ENCODE measurements at regions not wholly inside any gene's neighbourhood (a gene's known extent, or its start where the extent isn't known, plus 50 kb on each side); places are given as distances from the start of the nearest gene placed in this dataset.

DNA sequence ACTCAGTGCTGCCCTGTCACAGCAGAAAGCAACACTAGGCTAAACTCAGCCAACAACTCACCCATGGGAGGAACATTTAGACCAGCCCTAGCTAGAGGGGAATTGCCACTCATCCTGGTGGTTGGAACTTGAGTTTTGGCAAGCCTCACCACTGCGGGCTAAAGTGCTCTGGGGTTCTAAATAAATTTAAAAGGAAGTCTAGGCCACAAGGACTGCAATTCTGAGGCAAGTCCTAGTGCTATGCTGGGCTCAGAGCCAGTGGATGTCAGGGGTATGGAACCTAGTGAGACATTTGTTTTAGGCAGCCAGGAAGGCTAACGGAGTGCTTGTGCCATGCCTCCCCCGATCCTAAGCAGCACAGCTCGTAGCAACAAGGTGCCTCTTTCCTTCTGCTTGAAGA lies 78.0 kb downstream of the RGS13 start:
- Mint-ChIP-seq H3K36me3 (peaks cover 4% of the 10 kb centered on the region), H3K9me3 (peaks cover 13 to 29% (median 14%) of the 10 kb centered on the region in 3 donors), H3K4me1 (no peaks in the 10 kb centered on the region), H3K27ac (no peak overlapping the region), H3K4me3 (no peak overlapping the region), H3K27me3 (peaks cover 6 to 9% of the 10 kb centered on the region in 2 donors)
- ATAC-seq (replicated peaks in 1 of 4), result no peak
- Histone ChIP-seq H3K27me3 (replicated peaks in 1 of 2; ENCODE audit: control insufficient read depth in 2 of 2, extremely low read depth in 1 of 2, insufficient read depth in 2 of 2, low read length in 1 of 2) (peaks cover 0 to 7% of the 10 kb centered on the region in 2 experiments), H3K27ac (ENCODE audit: low read length) (no peak overlapping the region), H3K4me1 (ENCODE audit: control insufficient read depth in 1 of 2, extremely low read depth in 1 of 2, insufficient read depth in 2 of 2, low read length in 2 of 2) (no peaks in the 10 kb centered on the region), H3K36me3 (ENCODE audit: control insufficient read depth in 2 of 2, extremely low read depth in 1 of 2, insufficient read depth in 1 of 2, low read length in 1 of 2) (no peaks in the 10 kb centered on the region), H3K9me3 (no peaks in the 10 kb centered on the region), H3K4me3 (ENCODE audit: control insufficient read depth in 1 of 2, extremely low read depth in 1 of 2, low read length in 1 of 2) (no peak overlapping the region)
- ChIA-PET CTCF (no interaction called here), POLR2A (interaction anchor here in 1 of 2 donors (0.6 kb wide), 1 partner anchor 604 kb away, joined by 4 read pairs; no protein-coding TSS in a partner anchor)
- 100% methylated on average over 3 of the region's 4 CpGs for WGBS (ENCODE audit: insufficient coverage)
- DNase-seq, result no peak

- Mint-ChIP-seq H3K36me3 (no peaks in the 10 kb centered on the region), H3K4me1 (no peaks in the 10 kb centered on the region), H3K4me3 (no peak overlapping the region), H3K27me3 (peaks cover 0 to 4% of the 10 kb centered on the region in 2 donors), H3K9me3 (peaks cover 6 to 11% (median 8%) of the 10 kb centered on the region in 3 donors), H3K27ac (no peak overlapping the region)
- no peaks in the 10 kb centered on the region for H3K36me3 ChIP-seq (ENCODE audit: control insufficient read depth in 2 of 2, extremely low read depth in 1 of 2, insufficient read depth in 1 of 2, low read length in 1 of 2)
- ATAC-seq (replicated peaks in 1 of 4) (no peak), DNase-seq (no peak)
- H3K4me3 ChIP-seq (ENCODE audit: control insufficient read depth in 1 of 2, extremely low read depth in 1 of 2, low read length in 1 of 2), result no peak overlapping the region
- H3K9me3 ChIP-seq, result no peaks in the 10 kb centered on the region
- ChIA-PET CTCF (interaction anchor here in 1 of 2 donors (0.7 kb wide), 1 partner anchor 83 kb away, joined by 3 read pairs; no protein-coding TSS in a partner anchor), POLR2A (no interaction called here)
- 82% methylated on average over 1 of the region's 4 CpGs for WGBS (ENCODE audit: insufficient coverage)
- H3K27ac ChIP-seq (ENCODE audit: low read length), result no peak overlapping the region
- H3K4me1 ChIP-seq (ENCODE audit: control insufficient read depth in 1 of 2, extremely low read depth in 1 of 2, insufficient read depth in 2 of 2, low read length in 2 of 2), result no peaks in the 10 kb centered on the region
- peaks cover 0 to 2% of the 10 kb centered on the region in 2 experiments for H3K27me3 ChIP-seq (replicated peaks in 1 of 2; ENCODE audit: control insufficient read depth in 2 of 2, extremely low read depth in 1 of 2, insufficient read depth in 2 of 2, low read length in 1 of 2)
These were observed 84.2 kb upstream of the RGS2 start for GRCh38 chr1:192724670-192725069.

DNA sequence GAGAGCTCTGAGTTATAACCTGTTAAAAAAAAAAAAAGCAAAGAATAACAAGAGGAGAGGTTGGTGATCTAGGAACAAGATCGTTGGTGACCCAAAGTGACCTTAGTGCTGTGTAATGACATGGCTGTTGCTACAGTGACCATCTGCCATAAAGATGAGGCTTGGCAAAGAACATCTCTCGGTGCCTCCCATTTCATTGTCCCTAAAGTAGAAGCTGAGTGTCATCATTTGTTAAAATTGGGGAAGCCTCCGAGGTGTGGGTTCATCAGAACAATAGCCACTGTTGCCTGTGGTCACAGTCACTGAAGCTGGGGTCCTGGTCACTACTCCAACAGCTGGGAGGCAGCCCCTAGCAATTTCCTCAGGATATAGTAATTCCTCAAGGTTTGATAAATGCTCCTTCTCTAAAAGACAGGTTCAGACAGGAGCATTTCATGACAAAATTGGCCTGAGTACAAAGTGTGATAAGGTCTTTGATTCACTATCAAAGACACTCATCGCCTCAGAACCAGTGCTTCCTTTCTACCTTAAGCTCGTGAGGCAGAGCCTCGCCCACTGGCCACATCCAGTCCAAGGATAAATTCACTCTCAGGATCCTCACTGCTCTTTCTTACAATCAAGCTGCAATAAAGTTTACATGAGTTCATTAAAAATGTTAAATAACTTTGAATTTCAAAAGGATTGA lies 81.9 kb upstream of the RGS2 start:
- H3K4me1 Mint-ChIP-seq, result no peaks in the 10 kb centered on the region
- H3K27ac Mint-ChIP-seq, result no peak overlapping the region
- no peaks in the 10 kb centered on the region for H3K9me3 Mint-ChIP-seq
- WGBS (ENCODE audit: insufficient coverage), result 83% methylated on average over 2 of the region's 6 CpGs
- no peak for ATAC-seq (replicated peaks in 1 of 4)
- Histone ChIP-seq H3K27me3 (replicated peaks in 1 of 2; ENCODE audit: control insufficient read depth in 2 of 2, extremely low read depth in 1 of 2, insufficient read depth in 2 of 2, low read length in 1 of 2) (peaks cover 0 to 2% of the 10 kb centered on the region in 2 experiments), H3K4me3 (ENCODE audit: control insufficient read depth in 1 of 2, extremely low read depth in 1 of 2, low read length in 1 of 2) (no peak overlapping the region), H3K27ac (ENCODE audit: low read length) (no peak overlapping the region), H3K9me3 (no peaks in the 10 kb centered on the region), H3K4me1 (ENCODE audit: control insufficient read depth in 1 of 2, extremely low read depth in 1 of 2, insufficient read depth in 2 of 2, low read length in 2 of 2) (no peaks in the 10 kb centered on the region), H3K36me3 (ENCODE audit: control insufficient read depth in 2 of 2, extremely low read depth in 1 of 2, insufficient read depth in 1 of 2, low read length in 1 of 2) (no peaks in the 10 kb centered on the region)
- H3K27me3 Mint-ChIP-seq, result peaks cover 0 to 3% of the 10 kb centered on the region in 2 donors
- POLR2A ChIA-PET, result no interaction called here
- H3K4me3 Mint-ChIP-seq, result no peak overlapping the region
- H3K36me3 Mint-ChIP-seq, result no peaks in the 10 kb centered on the region
- no peak for DNase-seq
- CTCF ChIA-PET, result interaction anchor here in 1 of 2 donors (0.6 kb wide), 1 partner anchor 51 kb away, joined by 3 read pairs; no protein-coding TSS in a partner anchor

- no peak overlapping the region for H3K4me3 ChIP-seq (ENCODE audit: control insufficient read depth in 1 of 2, extremely low read depth in 1 of 2, low read length in 1 of 2)
- H3K4me1 Mint-ChIP-seq, result no peaks in the 10 kb centered on the region
- DNase-seq, result no peak
- no peaks in the 10 kb centered on the region for H3K27me3 ChIP-seq (replicated peaks in 1 of 2; ENCODE audit: control insufficient read depth in 2 of 2, extremely low read depth in 1 of 2, insufficient read depth in 2 of 2, low read length in 1 of 2)
- H3K36me3 Mint-ChIP-seq, result no peaks in the 10 kb centered on the region
- CTCF ChIA-PET, result no interaction called here
- no peaks in the 10 kb centered on the region for H3K9me3 Mint-ChIP-seq
- H3K4me1 ChIP-seq (ENCODE audit: control insufficient read depth in 1 of 2, extremely low read depth in 1 of 2, insufficient read depth in 2 of 2, low read length in 2 of 2), result no peaks in the 10 kb centered on the region
- H3K27ac ChIP-seq (ENCODE audit: low read length), result no peak overlapping the region
- no peak for ATAC-seq (replicated peaks in 1 of 4)
- H3K27me3 Mint-ChIP-seq, result no peaks in the 10 kb centered on the region
- H3K36me3 ChIP-seq (ENCODE audit: control insufficient read depth in 2 of 2, extremely low read depth in 1 of 2, insufficient read depth in 1 of 2, low read length in 1 of 2), result no peaks in the 10 kb centered on the region
- no peak overlapping the region for H3K27ac Mint-ChIP-seq
- POLR2A ChIA-PET, result interaction anchor here in 1 of 2 donors (0.7 kb wide), 1 partner anchor 1407 kb away, joined by 3 read pairs; no protein-coding TSS in a partner anchor
- H3K9me3 ChIP-seq, result no peaks in the 10 kb centered on the region
- no peak overlapping the region for H3K4me3 Mint-ChIP-seq
These were observed 79.3 kb upstream of the RGS2 start for GRCh38 chr1:192729500-192729899.

DNA sequence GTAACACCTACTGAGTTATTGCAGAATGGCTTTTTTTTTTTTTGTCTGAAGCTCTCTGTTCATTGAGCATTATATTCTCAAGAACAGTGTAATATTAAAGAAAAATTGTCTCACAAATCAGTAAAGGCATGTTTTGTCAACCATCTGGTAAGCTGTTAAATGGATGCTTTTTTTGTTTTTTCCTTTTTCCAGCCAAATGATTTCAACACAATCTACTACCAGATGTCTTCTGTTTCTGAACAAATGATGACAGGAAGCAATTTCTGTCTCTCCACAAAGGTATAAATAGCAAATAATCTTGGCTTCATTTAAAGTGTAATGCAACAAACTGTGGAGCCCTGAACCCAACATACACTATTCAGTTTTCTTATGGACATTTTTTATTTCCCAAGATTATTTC lies 78.6 kb upstream of the RGS2 start:
- ChIA-PET POLR2A (interaction anchor here in 1 of 2 donors (0.7 kb wide), 1 partner anchor 272 kb away, joined by 3 read pairs; no protein-coding TSS in a partner anchor), CTCF (interaction anchor here in 1 of 2 donors (0.7 kb wide), 1 partner anchor 11 kb away, joined by 4 read pairs; no protein-coding TSS in a partner anchor)
- H3K36me3 ChIP-seq (ENCODE audit: control insufficient read depth in 2 of 2, extremely low read depth in 1 of 2, insufficient read depth in 1 of 2, low read length in 1 of 2), result no peaks in the 10 kb centered on the region
- no peaks in the 10 kb centered on the region for H3K27me3 Mint-ChIP-seq
- no peak overlapping the region for H3K27ac Mint-ChIP-seq
- ATAC-seq (replicated peaks in 1 of 4) (no peak), DNase-seq (no peak)
- H3K4me1 Mint-ChIP-seq, result no peaks in the 10 kb centered on the region
- no peak overlapping the region for H3K27ac ChIP-seq (ENCODE audit: low read length)
- no peaks in the 10 kb centered on the region for H3K9me3 Mint-ChIP-seq
- H3K4me3 ChIP-seq (ENCODE audit: control insufficient read depth in 1 of 2, extremely low read depth in 1 of 2, low read length in 1 of 2), result no peak overlapping the region
- H3K4me3 Mint-ChIP-seq, result no peak overlapping the region
- no peaks in the 10 kb centered on the region for H3K27me3 ChIP-seq (replicated peaks in 1 of 2; ENCODE audit: control insufficient read depth in 2 of 2, extremely low read depth in 1 of 2, insufficient read depth in 2 of 2, low read length in 1 of 2)
- no peaks in the 10 kb centered on the region for H3K9me3 ChIP-seq
- H3K4me1 ChIP-seq (ENCODE audit: control insufficient read depth in 1 of 2, extremely low read depth in 1 of 2, insufficient read depth in 2 of 2, low read length in 2 of 2), result no peaks in the 10 kb centered on the region
- H3K36me3 Mint-ChIP-seq, result no peaks in the 10 kb centered on the region

DNA sequence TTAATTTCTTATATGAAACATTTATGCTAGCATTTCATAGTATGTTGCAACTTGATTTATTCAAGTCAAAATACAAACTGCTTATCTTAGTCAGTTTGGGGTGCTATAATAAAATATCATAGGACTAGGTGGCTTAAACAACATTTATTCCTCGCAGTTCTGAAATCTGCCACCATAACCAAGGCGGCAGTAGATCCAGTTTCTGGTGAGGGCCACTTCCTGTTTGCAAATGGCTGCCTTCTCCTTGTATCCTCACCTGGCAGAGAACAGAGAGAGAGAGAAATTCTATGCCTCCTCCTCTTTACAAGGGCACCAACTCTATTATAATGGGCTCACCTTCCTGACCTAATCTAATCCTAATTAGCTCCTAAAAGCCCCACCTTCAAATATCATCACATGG lies 76.1 kb upstream of the RGS2 start:
- H3K27ac ChIP-seq (ENCODE audit: low read length), result no peak overlapping the region
- Mint-ChIP-seq H3K9me3 (no peaks in the 10 kb centered on the region), H3K27me3 (peaks cover 0 to 4% of the 10 kb centered on the region in 2 donors), H3K4me1 (no peaks in the 10 kb centered on the region), H3K27ac (no peak overlapping the region), H3K36me3 (no peaks in the 10 kb centered on the region), H3K4me3 (no peak overlapping the region)
- H3K27me3 ChIP-seq (replicated peaks in 1 of 2; ENCODE audit: control insufficient read depth in 2 of 2, extremely low read depth in 1 of 2, insufficient read depth in 2 of 2, low read length in 1 of 2), result no peaks in the 10 kb centered on the region
- ChIA-PET CTCF (no interaction called here), POLR2A (no interaction called here)
- H3K4me3 ChIP-seq (ENCODE audit: control insufficient read depth in 1 of 2, extremely low read depth in 1 of 2, low read length in 1 of 2), result no peak overlapping the region
- DNase-seq, result peak in 1 of 35 experiments; percentile 2
- no CpG with 5 or more reads among the region's 2 CpGs for WGBS (ENCODE audit: insufficient coverage)
- H3K9me3 ChIP-seq, result no peaks in the 10 kb centered on the region
- ATAC-seq (replicated peaks in 1 of 4), result no peak
- no peaks in the 10 kb centered on the region for H3K4me1 ChIP-seq (ENCODE audit: control insufficient read depth in 1 of 2, extremely low read depth in 1 of 2, insufficient read depth in 2 of 2, low read length in 2 of 2)
- H3K36me3 ChIP-seq (ENCODE audit: control insufficient read depth in 2 of 2, extremely low read depth in 1 of 2, insufficient read depth in 1 of 2, low read length in 1 of 2), result no peaks in the 10 kb centered on the region

Measured in T-cell (primary cell).